ENCODE measurements at regions not wholly inside any gene's neighbourhood (a gene's known extent, or its start where the extent isn't known, plus 50 kb on each side); places are given as distances from the start of the nearest gene placed in this dataset.

GRCh38 chrX:152074163-152074562 is 64.2 kb downstream of the MAGEA10 start:
- TF ChIP-seq CTCF (IDR thresholded peaks at IDR 0.05) (no peak), POLR2A (IDR thresholded peaks at IDR 0.05) (no peak), POLR2AphosphoS5 (IDR thresholded peaks at IDR 0.05) (no peak)
